ENCODE measurements at regions not wholly inside any gene's neighbourhood (a gene's known extent, or its start where the extent isn't known, plus 50 kb on each side); places are given as distances from the start of the nearest gene placed in this dataset.
"Not testable (repeated sequence)": the region's sequence is repeated elsewhere in the genome, so short reads cannot be mapped to it uniquely, and the experiment has no call there.

GRCh38 chr5:21471691-21472090, 1381.5 kb downstream of the CDH12 start:
- TF ChIP-seq CTCF (IDR thresholded peaks at IDR 0.05; ENCODE audit: low read depth, low read length); POLR2A (IDR thresholded peaks at IDR 0.05; ENCODE audit: extremely low read depth, insufficient read length): not testable (repeated sequence)
